ENCODE measurements at regions not wholly inside any gene's neighbourhood (a gene's known extent, or its start where the extent isn't known, plus 50 kb on each side); places are given as distances from the start of the nearest gene placed in this dataset.
A peak's percentile ranks its signal among the peaks of the same experiment; 100 is the strongest.

- no peak for DNase-seq
- Histone ChIP-seq H3K4me1 (no peaks in the 10 kb centered on the region), H3K27ac (no peak overlapping the region), H3K9me3 (no peaks in the 10 kb centered on the region), H3K27me3 (no peaks in the 10 kb centered on the region), H3K36me3 (no peaks in the 10 kb centered on the region), H3K4me3 (no peak overlapping the region)
- TF ChIP-seq, protein P1, sequence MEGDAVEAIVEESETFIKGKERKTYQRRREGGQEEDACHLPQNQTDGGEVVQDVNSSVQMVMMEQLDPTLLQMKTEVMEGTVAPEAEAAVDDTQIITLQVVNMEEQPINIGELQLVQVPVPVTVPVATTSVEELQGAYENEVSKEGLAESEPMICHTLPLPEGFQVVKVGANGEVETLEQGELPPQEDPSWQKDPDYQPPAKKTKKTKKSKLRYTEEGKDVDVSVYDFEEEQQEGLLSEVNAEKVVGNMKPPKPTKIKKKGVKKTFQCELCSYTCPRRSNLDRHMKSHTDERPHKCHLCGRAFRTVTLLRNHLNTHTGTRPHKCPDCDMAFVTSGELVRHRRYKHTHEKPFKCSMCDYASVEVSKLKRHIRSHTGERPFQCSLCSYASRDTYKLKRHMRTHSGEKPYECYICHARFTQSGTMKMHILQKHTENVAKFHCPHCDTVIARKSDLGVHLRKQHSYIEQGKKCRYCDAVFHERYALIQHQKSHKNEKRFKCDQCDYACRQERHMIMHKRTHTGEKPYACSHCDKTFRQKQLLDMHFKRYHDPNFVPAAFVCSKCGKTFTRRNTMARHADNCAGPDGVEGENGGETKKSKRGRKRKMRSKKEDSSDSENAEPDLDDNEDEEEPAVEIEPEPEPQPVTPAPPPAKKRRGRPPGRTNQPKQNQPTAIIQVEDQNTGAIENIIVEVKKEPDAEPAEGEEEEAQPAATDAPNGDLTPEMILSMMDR (IDR thresholded peaks at IDR 0.05) = no peak
- intact Hi-C loops (cut with DNase I) = no loop called here
- ATAC-seq = no peak
These were observed 142.5 kb downstream of the IL20RB start for GRCh38 chr3:137100326-137100725.

DNA sequence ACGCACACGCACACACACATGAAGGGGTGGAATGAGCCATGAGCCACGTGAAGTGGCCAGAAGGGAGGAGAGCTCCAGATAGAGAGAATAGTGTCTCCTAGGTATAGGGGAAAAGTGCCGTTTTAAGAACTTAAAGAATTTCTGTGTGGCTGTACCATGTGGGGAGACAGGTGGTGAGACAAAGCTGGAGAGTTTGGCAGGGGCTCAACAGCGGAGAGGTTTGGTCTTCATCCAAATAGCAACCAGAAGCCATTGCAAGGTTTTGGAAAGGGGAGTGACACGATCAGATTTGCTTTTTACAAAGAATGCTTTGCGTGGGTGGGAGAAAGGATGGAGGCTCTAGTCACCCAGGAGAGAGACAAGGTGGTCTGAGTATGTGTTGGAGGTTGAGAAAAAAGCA lies 146.0 kb downstream of the IL20RB start:
- intact Hi-C loops (cut with DNase I) = no loop called here
- H3K4me3 ChIP-seq = no peak overlapping the region
- no peak overlapping the region for H3K27ac ChIP-seq
- no peaks in the 10 kb centered on the region for H3K4me1 ChIP-seq
- TF ChIP-seq, protein P1 (IDR thresholded peaks at IDR 0.05) = no peak
- no peak for ATAC-seq
- no peaks in the 10 kb centered on the region for H3K36me3 ChIP-seq
- no peaks in the 10 kb centered on the region for H3K9me3 ChIP-seq
- DNase-seq = no peak
- peaks cover 0 to 18% of the 10 kb centered on the region in 2 donors for H3K27me3 ChIP-seq

DNA sequence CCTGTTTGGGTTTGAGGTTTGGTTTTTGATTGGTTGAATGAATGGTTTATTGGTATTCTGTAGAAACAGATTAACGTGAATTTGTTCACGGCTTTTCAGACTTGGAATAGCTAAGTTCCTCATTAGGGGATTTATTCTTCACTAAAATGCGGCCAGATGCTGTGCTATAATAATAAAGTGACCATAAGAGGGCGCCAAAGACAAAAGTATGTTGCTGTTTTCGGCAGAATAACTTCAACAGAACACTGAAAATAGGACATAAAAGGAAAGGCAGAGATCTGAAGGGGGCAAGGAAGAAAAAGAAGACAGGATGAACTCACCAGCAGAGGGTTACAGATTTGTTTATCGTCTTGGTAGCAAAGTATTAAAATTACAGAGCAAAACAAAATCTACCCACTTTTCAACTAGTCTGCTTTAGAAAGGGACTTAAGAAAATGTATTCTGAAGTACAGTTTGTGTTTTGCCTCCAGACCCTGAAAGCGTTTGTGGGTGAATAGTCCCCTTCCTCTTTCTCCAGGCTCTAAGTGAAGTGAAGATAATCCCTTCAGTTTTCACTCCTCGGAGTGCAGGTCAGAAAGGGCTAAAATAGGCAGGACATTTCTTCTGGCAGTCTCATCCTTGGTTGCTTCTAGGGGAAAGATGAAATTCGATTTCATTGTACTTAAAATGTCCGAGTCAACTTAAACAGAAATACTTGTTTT lies 147.6 kb downstream of the IL20RB start:
- DNase-seq (peak in 2 of 4 donors; percentile 66 to 77), ATAC-seq (peak; percentile 83)
- H3K27me3 ChIP-seq = peaks cover 0 to 24% of the 10 kb centered on the region in 2 donors
- no peak overlapping the region for H3K4me3 ChIP-seq
- TF ChIP-seq, protein P1 (IDR thresholded peaks at IDR 0.05) = peak; percentile 43 to 53
- H3K27ac ChIP-seq = no peak overlapping the region
- intact Hi-C loops (cut with DNase I) = no loop called here
- no peaks in the 10 kb centered on the region for H3K36me3 ChIP-seq
- H3K4me1 ChIP-seq = no peaks in the 10 kb centered on the region
- H3K9me3 ChIP-seq = no peaks in the 10 kb centered on the region

DNA sequence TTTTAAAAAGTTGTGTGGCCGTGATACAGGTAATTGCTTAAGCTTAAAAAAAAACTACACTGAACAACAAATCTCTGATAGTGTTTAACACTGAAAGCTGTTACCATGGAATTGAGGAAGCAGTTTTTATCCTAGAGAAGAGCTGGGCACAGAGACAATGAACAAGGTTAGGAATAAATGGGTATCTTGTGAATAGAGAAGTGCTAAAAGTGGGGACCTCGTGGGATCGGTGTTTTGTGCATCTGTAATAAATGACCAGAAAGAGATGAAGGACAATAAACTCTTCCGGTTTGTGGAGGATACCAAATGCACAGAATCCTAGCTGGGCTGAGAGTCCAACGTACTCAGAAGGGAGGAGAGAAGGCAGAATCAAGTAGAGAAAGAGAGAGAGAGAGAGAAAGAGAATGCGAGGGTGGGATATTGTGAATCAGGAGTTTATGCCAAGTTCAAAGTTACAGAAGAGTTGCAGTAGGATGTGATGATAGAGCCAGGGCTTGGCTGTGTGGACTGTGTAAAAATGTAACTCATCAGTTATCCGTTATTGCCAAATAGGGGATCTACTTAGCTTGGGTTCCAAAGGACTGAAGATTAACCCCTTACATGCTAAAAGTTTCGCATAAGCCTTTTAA lies 148.9 kb downstream of the IL20RB start:
- Histone ChIP-seq H3K36me3 (no peaks in the 10 kb centered on the region), H3K4me1 (no peaks in the 10 kb centered on the region), H3K27me3 (peaks cover 0 to 24% of the 10 kb centered on the region in 2 donors), H3K9me3 (no peaks in the 10 kb centered on the region), H3K27ac (no peak overlapping the region), H3K4me3 (no peak overlapping the region)
- TF ChIP-seq, protein P1 (IDR thresholded peaks at IDR 0.05) = no peak
- DNase-seq (no peak), ATAC-seq (no peak)
- intact Hi-C loops (cut with DNase I) = no loop called here

DNA sequence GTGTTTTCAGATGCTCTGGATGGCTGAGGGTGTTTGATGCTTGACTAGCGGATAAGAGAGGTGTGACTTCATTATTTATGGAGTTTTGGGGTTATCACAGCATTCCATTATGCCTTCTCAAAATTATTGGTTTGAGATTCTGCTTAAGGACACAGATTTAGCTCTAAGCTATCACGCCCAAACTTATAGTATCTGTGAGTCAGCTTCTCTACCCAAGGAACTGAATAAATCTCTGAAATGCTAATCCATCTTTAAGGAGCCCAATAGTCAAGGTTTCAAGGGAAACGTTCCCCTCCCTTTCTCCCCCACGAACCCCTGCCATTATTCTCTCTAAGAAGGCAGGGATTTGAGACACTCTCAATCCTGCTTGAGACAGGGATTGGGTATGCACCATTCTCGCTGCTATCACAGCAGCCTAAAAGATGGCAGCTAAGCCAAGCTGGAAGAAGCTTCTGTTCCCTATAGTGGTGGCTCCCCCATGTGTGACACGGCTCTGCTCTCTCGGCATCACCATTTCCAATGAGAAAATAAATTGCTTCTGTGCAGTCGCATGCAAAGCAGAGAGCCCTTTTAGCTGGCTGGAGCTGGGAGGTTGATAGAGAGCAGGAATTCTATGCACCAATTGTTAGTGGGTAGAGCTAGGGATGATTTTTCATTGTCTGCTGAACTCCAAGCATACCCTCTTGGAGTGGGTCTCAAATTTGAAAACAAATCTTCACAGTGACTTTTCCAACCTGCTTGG lies 151.1 kb downstream of the IL20RB start:
- DNase-seq (no peak), ATAC-seq (no peak)
- Histone ChIP-seq H3K9me3 (no peaks in the 10 kb centered on the region), H3K27ac (no peak overlapping the region), H3K4me1 (no peaks in the 10 kb centered on the region), H3K4me3 (no peak overlapping the region), H3K27me3 (peaks cover 0 to 24% of the 10 kb centered on the region in 2 donors), H3K36me3 (no peaks in the 10 kb centered on the region)
- TF ChIP-seq, protein P1 (IDR thresholded peaks at IDR 0.05) = no peak
- intact Hi-C loops (cut with DNase I) = no loop called here
